HEK293T (cell line): ENCODE measurements at regions not wholly inside any gene's neighbourhood (a gene's known extent, or its start where the extent isn't known, plus 50 kb on each side); places are given as distances from the start of the nearest gene placed in this dataset.

Source experiments
- CTCF ChIA-PET: fragments of 350-600 bp; formaldehyde crosslinking; extraction: SDS; loops from one replicate; lab custom pipeline; 2021; ENCODE audit warnings: antibody characterized with exemption, inconsistent platforms; lab: Yijun Ruan, JAX
- POLR2A ChIA-PET: fragments of 350-600 bp; formaldehyde crosslinking; extraction: SDS; loops from one replicate; lab custom pipeline; 2020; ENCODE audit warnings: antibody characterized with exemption, inconsistent platforms; lab: Yijun Ruan, JAX
- DNase-seq: peaks from one replicate; pipeline ENCODE4 v3.0.0; 2012; ENCODE audit warnings: mixed read lengths; ENCODE audit errors: extremely low spot score
- ARNT ChIP-seq: fragments of 450-650 bp; IDR thresholded peaks from 2 replicates; pipeline ENCODE4 v1.6.1; 2017; ENCODE audit warnings: mild to moderate bottlenecking
- BHLHE40 ChIP-seq: fragments of 450-650 bp; IDR thresholded peaks from 2 replicates; pipeline ENCODE4 v1.6.1; 2016; ENCODE audit warnings: mild to moderate bottlenecking, moderate library complexity, borderline replicate concordance
- CTBP1 ChIP-seq: fragments of 450-650 bp; IDR thresholded peaks from 2 replicates; pipeline ENCODE4 v1.6.1; 2016; ENCODE audit warnings: borderline replicate concordance
- ELF4 ChIP-seq: fragments of 450-650 bp; IDR thresholded peaks from 2 replicates; pipeline ENCODE4 v1.6.1; 2017; ENCODE audit warnings: antibody characterized with exemption
- FOXA1 ChIP-seq: fragments of 450-650 bp; IDR thresholded peaks from 2 replicates; pipeline ENCODE4 v1.6.1; 2016; ENCODE audit warnings: mild to moderate bottlenecking
- FOXK2 ChIP-seq: fragments of 450-650 bp; IDR thresholded peaks from 2 replicates; pipeline ENCODE4 v1.6.1; 2016; ENCODE audit warnings: mild to moderate bottlenecking
- FOXM1 ChIP-seq: fragments of 450-650 bp; IDR thresholded peaks from 2 replicates; pipeline ENCODE4 v1.6.1; 2017; ENCODE audit warnings: mild to moderate bottlenecking, borderline replicate concordance
- HDGF ChIP-seq: fragments of 450-650 bp; IDR thresholded peaks from 2 replicates; pipeline ENCODE4 v1.6.1; 2017; ENCODE audit warnings: antibody characterized with exemption, borderline replicate concordance
- L3MBTL2 ChIP-seq: fragments of 450-650 bp; conservative IDR thresholded peaks from 2 replicates; pipeline ENCODE4 v1.6.1; 2016; ENCODE audit warnings: mild to moderate bottlenecking
- LEF1 ChIP-seq: fragments of 450-650 bp; IDR thresholded peaks from 2 replicates; pipeline ENCODE4 v1.6.1; 2017; ENCODE audit warnings: mild to moderate bottlenecking, borderline replicate concordance
- NFRKB ChIP-seq: fragments of 450-650 bp; IDR thresholded peaks from 2 replicates; pipeline ENCODE4 v1.6.1; 2016; ENCODE audit warnings: mild to moderate bottlenecking, moderate library complexity
- PKNOX1 ChIP-seq: fragments of 450-650 bp; IDR thresholded peaks from 2 replicates; pipeline ENCODE4 v1.6.1; 2016
- SP1 ChIP-seq: fragments of 450-650 bp; IDR thresholded peaks from 2 replicates; pipeline ENCODE4 v1.6.1; 2017
- SUZ12 ChIP-seq: fragments of 450-650 bp; IDR thresholded peaks from 2 replicates; pipeline ENCODE4 v1.6.1; 2016; ENCODE audit warnings: mild to moderate bottlenecking
- TARDBP ChIP-seq: fragments of 450-650 bp; IDR thresholded peaks from 2 replicates; pipeline ENCODE4 v1.6.1; 2016
- ZNF384 ChIP-seq: fragments of 450-650 bp; IDR thresholded peaks from 2 replicates; pipeline ENCODE4 v1.6.1; 2016

GRCh38 chr2:150591496-150592285, 104.2 kb upstream of the RND3 start:
- TF ChIP-seq CTBP1 (no peak), HDGF (no peak), ELF4 (no peak), FOXK2 (no peak), FOXM1 (no peak), FOXA1 (no peak), BHLHE40 (no peak), PKNOX1 (no peak), L3MBTL2 (no peak), ZNF384 (no peak), SP1 (no peak), ARNT (no peak), SUZ12 (no peak), NFRKB (no peak), LEF1 (no peak), TARDBP (no peak)
- no peak for DNase-seq
- POLR2A ChIA-PET: interaction anchor here (0.5 kb wide), 1 partner anchor 105 kb away, joined by 3 read pairs; no protein-coding TSS in a partner anchor
- CTCF ChIA-PET: no interaction called here

- CTCF ChIA-PET: no interaction called here
- TF ChIP-seq L3MBTL2 (no peak), BHLHE40 (no peak), ARNT (no peak), ELF4 (no peak), CTBP1 (no peak), ZNF384 (no peak), TARDBP (no peak), SUZ12 (no peak), NFRKB (no peak), PKNOX1 (no peak), FOXM1 (no peak), FOXA1 (no peak), SP1 (no peak), HDGF (no peak)
- no peak for DNase-seq
- POLR2A ChIA-PET: no interaction called here
Observed at GRCh38 chr2:150589681-150590080, 102.2 kb upstream of the RND3 start.

- CTCF ChIA-PET: no interaction called here
- no peak for DNase-seq
- no peak for TF ChIP-seq CTBP1
- TF ChIP-seq L3MBTL2: no peak
- no peak for TF ChIP-seq PKNOX1
- no peak for TF ChIP-seq BHLHE40
- no peak for TF ChIP-seq SP1
- no peak for TF ChIP-seq ARNT
- TF ChIP-seq NFRKB: no peak
- no peak for TF ChIP-seq FOXA1
- POLR2A ChIA-PET: no interaction called here
Observed at GRCh38 chr2:150588506-150588870, 101.0 kb upstream of the RND3 start.

GRCh38 chr2:150587547-150588505, 100.4 kb upstream of the RND3 start:
- ChIA-PET CTCF (no interaction called here), POLR2A (no interaction called here)
- no peak for TF ChIP-seq BHLHE40
- TF ChIP-seq PKNOX1: peak; percentile 81
- no peak for TF ChIP-seq FOXK2
- TF ChIP-seq SUZ12: no peak
- TF ChIP-seq SP1: no peak
- TF ChIP-seq FOXA1: no peak
- peak; percentile 15 for DNase-seq

- CTCF ChIA-PET: no interaction called here
- DNase-seq: no peak
- POLR2A ChIA-PET: no interaction called here
- no peak for TF ChIP-seq HDGF
- no peak for TF ChIP-seq FOXA1
- TF ChIP-seq ARNT: no peak
- TF ChIP-seq FOXK2: no peak
- no peak for TF ChIP-seq L3MBTL2
- no peak for TF ChIP-seq ELF4
- TF ChIP-seq BHLHE40: no peak
- no peak for TF ChIP-seq TARDBP
- no peak for TF ChIP-seq SP1
- no peak for TF ChIP-seq LEF1
- TF ChIP-seq SUZ12: no peak
- no peak for TF ChIP-seq ZNF384
- no peak for TF ChIP-seq FOXM1
- no peak for TF ChIP-seq NFRKB
- TF ChIP-seq PKNOX1: no peak
- TF ChIP-seq CTBP1: no peak
Observed at GRCh38 chr2:150586858-150587257, 99.4 kb upstream of the RND3 start.
